Mononuclear cell (primary cell): ENCODE measurements at regions not wholly inside any gene's neighbourhood (a gene's known extent, or its start where the extent isn't known, plus 50 kb on each side); places are given as distances from the start of the nearest gene placed in this dataset.

Source experiments
- H3K27me3 ChIP-seq: 2 replicates; pipeline ENCODE4 v1.6.0; 2011; ENCODE audit warnings: low read length, control low read depth; ENCODE audit not compliant: insufficient read depth
- H3K4me1 ChIP-seq: 2 replicates; pipeline ENCODE4 v1.5.1; 2011; ENCODE audit warnings: mild to moderate bottlenecking, low read length, control low read depth; ENCODE audit not compliant: insufficient read depth
- H3K4me3 ChIP-seq: 2 replicates; pipeline ENCODE4 v1.5.1; 2011; ENCODE audit warnings: mild to moderate bottlenecking, low read length, moderate library complexity
- H3K9me3 ChIP-seq: 2 replicates; pipeline ENCODE4 v1.5.1; 2011; ENCODE audit warnings: low read depth, mild to moderate bottlenecking, control low read depth, low read length

DNA sequence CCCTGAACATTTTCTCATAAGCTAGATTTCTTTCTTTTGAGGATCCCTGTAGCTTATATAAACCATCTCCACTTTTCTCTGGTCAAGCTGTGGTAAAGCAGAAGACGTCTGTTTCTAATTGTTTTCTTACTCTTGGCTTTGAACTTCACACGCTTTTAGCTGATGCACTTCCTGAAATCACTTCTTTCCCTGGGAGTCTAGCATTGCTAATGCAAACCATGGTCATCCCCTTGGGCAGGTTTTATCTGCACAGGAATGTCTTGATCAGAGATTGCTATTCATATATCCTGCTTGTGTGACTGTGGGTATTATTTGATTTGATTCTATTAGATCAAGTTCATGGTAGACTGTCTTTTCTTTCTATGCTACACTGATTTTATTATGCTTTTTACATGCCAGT, 199.2 kb upstream of the POU2AF2 start:
- H3K9me3 ChIP-seq: no peaks in the 10 kb centered on the region
- H3K4me3 ChIP-seq: no peak overlapping the region
- no peaks in the 10 kb centered on the region for H3K27me3 ChIP-seq
- no peaks in the 10 kb centered on the region for H3K4me1 ChIP-seq

- Histone ChIP-seq H3K4me1 (no peaks in the 10 kb centered on the region), H3K4me3 (no peak overlapping the region), H3K9me3 (no peaks in the 10 kb centered on the region), H3K27me3 (no peaks in the 10 kb centered on the region)
Observed at GRCh38 chr11:111045874-111046273, 199.7 kb upstream of the POU2AF2 start.

DNA sequence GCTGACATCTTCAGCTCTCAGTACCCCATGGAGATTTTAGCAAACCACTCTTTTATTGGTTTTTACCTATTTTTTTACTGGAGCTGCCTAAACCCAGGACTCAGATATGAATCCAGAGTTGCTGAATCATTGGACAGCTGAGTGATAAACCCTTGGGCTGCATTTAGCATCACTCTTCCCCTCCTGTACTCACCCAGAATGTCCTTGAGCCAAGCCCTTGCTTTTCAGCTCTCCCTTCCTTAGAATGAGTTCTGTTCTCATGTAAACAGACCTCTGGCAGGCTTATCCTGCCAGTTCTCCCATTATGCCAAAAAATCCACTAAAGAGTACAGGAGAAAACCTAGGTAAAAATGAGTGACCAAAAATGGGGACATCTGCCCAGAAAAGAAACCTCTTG, 200.1 kb upstream of the POU2AF2 start:
- no peak overlapping the region for H3K4me3 ChIP-seq
- H3K4me1 ChIP-seq: no peaks in the 10 kb centered on the region
- no peaks in the 10 kb centered on the region for H3K9me3 ChIP-seq
- no peaks in the 10 kb centered on the region for H3K27me3 ChIP-seq

DNA sequence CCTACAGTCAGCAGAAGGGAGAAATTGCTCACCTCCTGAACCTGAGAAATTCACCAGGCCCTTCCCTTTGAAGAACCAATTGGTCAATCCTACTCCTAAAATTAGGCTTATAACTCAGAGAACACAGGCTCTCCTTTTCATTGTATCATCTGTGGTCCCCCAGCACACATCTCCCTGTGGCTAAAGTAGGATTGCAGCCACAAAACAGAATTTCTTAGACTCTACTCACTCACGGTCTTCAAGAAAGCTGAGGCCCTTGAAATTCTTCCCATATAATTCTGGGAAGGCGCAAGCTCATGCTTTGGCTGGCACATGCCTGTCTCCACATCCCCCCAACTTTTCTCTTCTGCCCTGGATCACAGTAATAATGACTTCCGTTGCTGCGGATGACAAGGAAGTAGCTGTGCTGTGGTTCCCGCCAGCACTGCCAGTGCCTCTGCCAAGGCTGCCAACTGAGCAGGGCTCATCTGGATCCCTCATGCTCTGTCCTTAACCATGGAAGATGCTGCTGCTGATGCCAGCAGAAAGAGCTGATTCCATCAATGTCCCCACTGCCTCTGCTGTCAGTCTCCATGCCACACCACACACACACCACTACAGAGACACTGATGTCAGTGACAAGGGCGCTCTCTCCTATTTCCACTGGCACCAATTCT, 200.6 kb upstream of the POU2AF2 start:
- no peaks in the 10 kb centered on the region for H3K9me3 ChIP-seq
- no peaks in the 10 kb centered on the region for H3K27me3 ChIP-seq
- H3K4me1 ChIP-seq: no peaks in the 10 kb centered on the region
- no peak overlapping the region for H3K4me3 ChIP-seq

GRCh38 chr11:111039982-111040381, 205.5 kb upstream of the POU2AF2 start:
- H3K4me1 ChIP-seq: no peaks in the 10 kb centered on the region
- no peak overlapping the region for H3K4me3 ChIP-seq
- no peaks in the 10 kb centered on the region for H3K9me3 ChIP-seq
- H3K27me3 ChIP-seq: no peaks in the 10 kb centered on the region

- Histone ChIP-seq H3K27me3 (no peaks in the 10 kb centered on the region), H3K4me1 (no peaks in the 10 kb centered on the region), H3K9me3 (no peaks in the 10 kb centered on the region), H3K4me3 (no peak overlapping the region)
Observed at GRCh38 chr11:111035746-111036145, 209.8 kb upstream of the POU2AF2 start.

DNA sequence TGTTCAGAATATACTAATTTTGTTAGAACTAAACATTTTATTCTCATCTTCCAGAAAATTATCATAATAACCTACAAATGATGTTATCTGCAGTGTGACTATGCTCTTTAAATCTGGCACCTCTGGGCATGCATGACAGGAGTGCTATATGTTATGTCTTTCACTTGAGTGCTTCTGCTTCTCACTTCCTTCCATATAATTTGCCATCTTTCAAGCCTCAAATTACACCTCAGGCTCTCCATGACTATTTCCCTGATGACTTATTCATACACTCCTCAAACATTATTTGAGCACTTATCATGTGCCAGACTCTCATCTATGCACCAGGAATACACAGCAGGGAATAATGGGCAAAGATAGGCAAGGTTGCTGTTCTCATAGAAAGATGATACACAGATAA, 219.3 kb upstream of the POU2AF2 start:
- peaks cover 3% of the 10 kb centered on the region for H3K4me1 ChIP-seq
- H3K9me3 ChIP-seq: peaks cover 15% of the 10 kb centered on the region
- no peaks in the 10 kb centered on the region for H3K27me3 ChIP-seq
- H3K4me3 ChIP-seq: no peak overlapping the region

DNA sequence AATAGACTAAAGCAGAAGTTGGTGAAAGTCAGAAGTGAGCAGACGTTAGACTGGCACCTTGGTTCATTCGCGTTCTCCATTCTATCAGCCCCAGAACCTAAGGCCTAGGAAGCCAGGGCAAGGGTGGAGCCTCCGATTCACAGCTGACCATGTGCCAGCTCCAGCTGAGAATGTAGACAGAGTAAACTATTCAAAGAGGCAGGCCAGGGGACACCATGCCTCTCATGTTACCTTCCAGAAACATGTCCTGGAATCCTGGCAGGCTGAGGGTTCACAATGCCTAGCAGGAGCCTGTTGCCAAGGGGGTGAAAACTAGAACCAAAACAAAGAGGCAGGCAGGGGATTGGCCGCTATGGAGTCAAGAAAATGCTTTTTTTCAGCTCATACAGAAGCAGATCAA, 224.4 kb upstream of the POU2AF2 start:
- Histone ChIP-seq H3K9me3 (no peaks in the 10 kb centered on the region), H3K4me3 (no peak overlapping the region), H3K27me3 (no peaks in the 10 kb centered on the region), H3K4me1 (peaks cover 37% of the 10 kb centered on the region)

DNA sequence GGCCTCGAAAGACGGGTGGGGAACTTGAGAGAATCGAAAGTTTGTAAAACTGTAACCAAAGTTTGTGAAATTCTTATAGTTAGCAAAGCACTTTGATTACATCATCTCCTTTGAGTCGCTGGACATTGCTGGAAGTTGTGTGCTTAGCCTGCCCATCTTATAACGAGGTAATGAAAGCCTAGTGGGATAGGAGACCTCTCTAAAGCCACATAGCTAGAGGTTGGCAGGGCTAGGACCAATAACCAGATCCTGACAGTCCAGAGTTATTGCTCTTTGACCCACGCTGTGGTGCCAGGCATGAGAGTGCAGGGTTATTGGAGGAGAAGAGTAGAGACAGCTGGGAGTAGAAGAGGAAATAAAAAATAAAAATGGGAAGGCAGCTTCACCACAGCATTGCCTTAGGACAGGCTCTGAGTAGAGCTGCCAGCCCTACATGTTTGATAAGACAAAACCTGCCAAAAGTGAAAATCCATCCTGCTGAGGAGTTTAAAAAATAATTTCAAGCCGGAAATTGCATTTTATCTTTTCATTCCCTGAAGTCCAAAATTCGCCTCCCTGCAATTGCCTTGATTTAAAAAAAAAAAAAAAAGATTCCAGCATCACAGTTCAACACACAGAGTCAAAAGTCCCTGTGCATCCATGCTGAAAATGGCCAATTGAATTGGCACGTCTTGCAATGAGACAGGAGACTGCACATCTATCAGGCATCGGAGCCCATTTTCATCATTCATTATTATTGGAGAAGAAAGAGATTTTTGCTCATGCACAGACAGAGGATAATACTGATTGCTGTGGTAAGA, 225.5 kb upstream of the POU2AF2 start:
- Histone ChIP-seq H3K4me1 (peaks cover 37% of the 10 kb centered on the region), H3K4me3 (no peak overlapping the region), H3K9me3 (no peaks in the 10 kb centered on the region), H3K27me3 (no peaks in the 10 kb centered on the region)

- H3K9me3 ChIP-seq: no peaks in the 10 kb centered on the region
- H3K27me3 ChIP-seq: no peaks in the 10 kb centered on the region
- no peak overlapping the region for H3K4me3 ChIP-seq
- peaks cover 43% of the 10 kb centered on the region for H3K4me1 ChIP-seq
Observed at GRCh38 chr11:111019451-111019850, 226.1 kb upstream of the POU2AF2 start.

DNA sequence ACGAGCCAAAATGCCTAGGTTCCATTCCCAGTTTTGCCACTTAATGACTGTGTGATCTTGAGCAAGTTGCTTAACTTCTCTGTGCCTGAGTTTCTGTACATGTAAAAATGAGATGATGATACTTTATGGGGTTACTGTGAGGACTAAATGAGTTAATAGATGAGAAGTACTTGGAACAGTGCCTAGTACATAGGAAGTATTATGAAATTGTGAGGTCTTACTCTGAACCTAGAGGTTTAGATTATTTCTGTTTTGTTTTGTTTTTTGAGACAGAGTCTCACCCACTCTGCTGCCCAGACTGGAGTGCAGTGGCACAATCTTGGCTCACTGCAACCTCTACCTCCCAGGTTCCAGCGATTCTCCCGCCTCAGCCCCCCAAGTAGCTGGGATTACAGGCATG, 227.0 kb upstream of the POU2AF2 start:
- Histone ChIP-seq H3K4me3 (no peak overlapping the region), H3K27me3 (no peaks in the 10 kb centered on the region), H3K4me1 (peaks cover 48% of the 10 kb centered on the region), H3K9me3 (no peaks in the 10 kb centered on the region)

GRCh38 chr11:111012491-111012890, 233.0 kb upstream of the POU2AF2 start:
- Histone ChIP-seq H3K4me1 (peaks cover 16% of the 10 kb centered on the region), H3K27me3 (no peaks in the 10 kb centered on the region), H3K9me3 (no peaks in the 10 kb centered on the region), H3K4me3 (no peak overlapping the region)

DNA sequence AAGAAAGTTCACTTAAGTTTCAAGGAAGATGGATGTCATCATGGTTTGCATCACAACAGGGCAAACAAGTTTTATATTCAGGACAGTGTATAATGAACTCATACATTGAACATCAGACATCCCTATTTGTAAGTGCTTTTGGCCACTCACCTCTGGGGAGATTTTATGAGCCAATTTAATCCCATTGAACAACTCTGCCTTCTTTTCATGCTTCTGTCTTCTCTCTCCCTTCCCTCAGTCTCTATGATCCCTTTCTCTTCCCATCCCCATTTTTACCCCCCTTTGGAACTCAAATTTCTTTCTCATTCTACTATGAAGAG, 234.3 kb upstream of the POU2AF2 start:
- peaks cover 10% of the 10 kb centered on the region for H3K4me1 ChIP-seq
- H3K27me3 ChIP-seq: no peaks in the 10 kb centered on the region
- H3K9me3 ChIP-seq: no peaks in the 10 kb centered on the region
- H3K4me3 ChIP-seq: no peak overlapping the region

- no peaks in the 10 kb centered on the region for H3K27me3 ChIP-seq
- no peaks in the 10 kb centered on the region for H3K9me3 ChIP-seq
- peaks cover 14% of the 10 kb centered on the region for H3K4me1 ChIP-seq
- no peak overlapping the region for H3K4me3 ChIP-seq
Observed at GRCh38 chr11:111010391-111011274, 234.9 kb upstream of the POU2AF2 start.

GRCh38 chr11:111006227-111006626, 239.3 kb upstream of the POU2AF2 start:
- Histone ChIP-seq H3K4me3 (no peak overlapping the region), H3K4me1 (peaks cover 10% of the 10 kb centered on the region)

More at GRCh38 chr11:111006227-111006626, 239.3 kb upstream of the POU2AF2 start:
- Histone ChIP-seq H3K27me3 (no peaks in the 10 kb centered on the region), H3K9me3 (no peaks in the 10 kb centered on the region)
